Stimulated activated naive CD4-positive, alpha-beta T cell treated with Interleukin-2 at 50 U/mL for 16 hours (primary cell): ENCODE measurements at regions not wholly inside any gene's neighbourhood (a gene's known extent, or its start where the extent isn't known, plus 50 kb on each side); places are given as distances from the start of the nearest gene placed in this dataset.
"Not testable (repeated sequence)": the region's sequence is repeated elsewhere in the genome, so short reads cannot be mapped to it uniquely, and the experiment has no call there.

Experiments
- DNase-seq: peaks from one replicate; lab custom pipeline; 2025; lab: John Stamatoyannopoulos, UW

GRCh38 chr7:121744319-121744718, 128.6 kb upstream of the PTPRZ1 start:
- no peak for DNase-seq

GRCh38 chr7:121741896-121742295, 131.1 kb upstream of the PTPRZ1 start:
- no peak for DNase-seq

GRCh38 chr7:121739465-121739864, 133.5 kb upstream of the PTPRZ1 start:
- no peak for DNase-seq

GRCh38 chr7:121730869-121731268, 142.1 kb upstream of the PTPRZ1 start:
- no peak for DNase-seq

GRCh38 chr7:121714559-121715303, 158.2 kb upstream of the PTPRZ1 start:
- no peak for DNase-seq

- not testable (repeated sequence) for DNase-seq
Observed at GRCh38 chr7:121712961-121713360, 160.0 kb upstream of the PTPRZ1 start.

- DNase-seq = no peak
Observed at GRCh38 chr7:121697731-121698316, 175.1 kb upstream of the PTPRZ1 start.

- no peak for DNase-seq
Observed at GRCh38 chr7:121696954-121697353, 176.0 kb upstream of the PTPRZ1 start.

- DNase-seq = no peak
Observed at GRCh38 chr7:121689749-121690148, 183.2 kb upstream of the PTPRZ1 start.

GRCh38 chr7:121681700-121682099, 191.3 kb upstream of the PTPRZ1 start:
- DNase-seq = no peak

GRCh38 chr7:121676168-121676567, 196.8 kb upstream of the PTPRZ1 start:
- DNase-seq = no peak

GRCh38 chr7:121674455-121674854, 198.5 kb upstream of the PTPRZ1 start:
- not testable (repeated sequence) for DNase-seq

- DNase-seq = no peak
Observed at GRCh38 chr7:121669144-121669543, 203.8 kb upstream of the PTPRZ1 start.

- no peak for DNase-seq
Observed at GRCh38 chr7:121666306-121666705, 206.7 kb upstream of the PTPRZ1 start.

GRCh38 chr7:121643320-121643719, 229.6 kb upstream of the PTPRZ1 start:
- DNase-seq = no peak

GRCh38 chr7:121639705-121640104, 233.3 kb upstream of the PTPRZ1 start:
- DNase-seq = no peak

GRCh38 chr7:121638286-121638685, 234.7 kb upstream of the PTPRZ1 start:
- DNase-seq = no peak

GRCh38 chr7:121634356-121634755, 238.2 kb upstream of the FAM3C start:
- DNase-seq = no peak

GRCh38 chr7:121633186-121633585, 237.1 kb upstream of the FAM3C start:
- DNase-seq = no peak

GRCh38 chr7:121624958-121625357, 228.8 kb upstream of the FAM3C start:
- DNase-seq = no peak

- DNase-seq = no peak
Observed at GRCh38 chr7:121623130-121623872, 227.2 kb upstream of the FAM3C start.

- no peak for DNase-seq
Observed at GRCh38 chr7:121621937-121622336, 225.8 kb upstream of the FAM3C start.

GRCh38 chr7:121620953-121621606, 225.0 kb upstream of the FAM3C start:
- DNase-seq = no peak
